ENCODE measurements at regions not wholly inside any gene's neighbourhood (a gene's known extent, or its start where the extent isn't known, plus 50 kb on each side); places are given as distances from the start of the nearest gene placed in this dataset.

DNA sequence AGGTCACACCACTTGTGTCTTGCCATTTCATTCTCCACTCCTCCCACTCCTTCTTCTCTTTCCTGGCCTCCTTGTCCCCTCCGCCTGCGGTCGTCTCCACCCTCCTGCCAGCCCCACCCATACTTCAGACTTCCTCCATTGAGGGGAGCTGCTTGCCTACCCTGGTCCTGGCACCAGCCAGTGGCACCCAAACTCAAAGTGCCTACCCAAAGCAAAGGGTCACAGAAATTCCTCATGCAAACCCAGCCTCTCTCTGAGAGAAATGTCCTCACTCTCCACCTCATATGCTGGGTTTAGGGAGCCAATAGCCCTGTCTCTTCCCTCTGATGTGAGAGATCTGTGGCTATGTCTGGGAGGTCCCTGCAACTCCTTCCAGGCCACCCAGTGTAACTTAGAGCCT is 109.6 kb downstream of the TEX26 start:
- no peak for TF ChIP-seq CTCF (IDR thresholded peaks at IDR 0.05; ENCODE audit: borderline replicate concordance, extremely low read depth, low read length, poor library complexity, severe bottlenecking)
- TF ChIP-seq EZH2 (IDR thresholded peaks at IDR 0.05; ENCODE audit: borderline replicate concordance, low read depth, low read length, severe bottlenecking) = no peak
